ENCODE measurements at regions not wholly inside any gene's neighbourhood (a gene's known extent, or its start where the extent isn't known, plus 50 kb on each side); places are given as distances from the start of the nearest gene placed in this dataset.

GRCh38 chr17:77002103-77003045 is 134.2 kb downstream of the MGAT5B start:
- peaks cover 2 to 12% of the 10 kb centered on the region in 2 experiments; a peak in 2 of 4 replicates for H3K4me1 ChIP-seq (ENCODE audit: control insufficient read depth in 1 of 2, insufficient read depth in 2 of 2, low read depth in 1 of 2, low read length in 1 of 2)
- CTCF ChIA-PET, result interaction anchor here (0.6 to 3.6 kb wide), 6 partner anchors 19 to 134 kb away, joined by 3 to 15 read pairs (median 6); partner anchors contain the start of gene MGAT5B
- WGBS (ENCODE audit: low lambda C conversion rate), result 26% methylated on average over 23 of the region's 23 CpGs
- peak overlapping the region; percentile 44; the same call in 1 of the 2 replicates for H2AFZ ChIP-seq (ENCODE audit: low read depth)
- no peaks in the 10 kb centered on the region for H3K9me3 ChIP-seq
- POLR2A ChIA-PET, result no interaction called here
- DNase-seq, result peak; percentile 59
- H3K27ac ChIP-seq (ENCODE audit: low read depth in 2 of 2, low read length in 1 of 2), result peak overlapping the region in 1 of 2 experiments; percentile 64; a peak in 2 of 4 replicates
- no peaks in the 10 kb centered on the region for H3K79me2 ChIP-seq (ENCODE audit: insufficient read depth)
- TF ChIP-seq RFX5 (IDR thresholded peaks at IDR 0.05; ENCODE audit: low read length), result peak; percentile 89
- no peak; the same call in 1 of the 2 replicates for TF ChIP-seq FOXM1 (IDR thresholded peaks at IDR 0.05; ENCODE audit: low read depth)
- TF ChIP-seq CHD2 (IDR thresholded peaks at IDR 0.05; ENCODE audit: low read length, partially characterized antibody), result no peak
- TF ChIP-seq CTCF (IDR thresholded peaks at IDR 0.05), result no peak
- TF ChIP-seq ZBTB33 (IDR thresholded peaks at IDR 0.05; ENCODE audit: borderline replicate concordance, low read depth), result no peak
- peak; percentile 77 for TF ChIP-seq PBX3 (IDR thresholded peaks at IDR 0.05)
- TF ChIP-seq RAD21 (IDR thresholded peaks at IDR 0.05; ENCODE audit: low read length), result no peak
- no peak for TF ChIP-seq SMC3 (IDR thresholded peaks at IDR 0.05; ENCODE audit: low read depth, low read length)
- TF ChIP-seq MEF2A (IDR thresholded peaks at IDR 0.05; ENCODE audit: borderline replicate concordance, low read depth), result peak; percentile 60; the same call in 1 of the 2 replicates
- peak; percentile 96 for TF ChIP-seq FOSL2 (IDR thresholded peaks at IDR 0.05; ENCODE audit: borderline replicate concordance, low read depth)
- peak; percentile 36; the same call in 1 of the 2 replicates for TF ChIP-seq POLR2AphosphoS5 (IDR thresholded peaks at IDR 0.05; ENCODE audit: low read depth, low read length)
- peak; percentile 79 for TF ChIP-seq TCF12 (IDR thresholded peaks at IDR 0.05)
- TF ChIP-seq NFIC (IDR thresholded peaks at IDR 0.05; ENCODE audit: borderline replicate concordance), result peak; percentile 97
- peak; percentile 75; the same call in 1 of the 2 replicates for TF ChIP-seq RXRA (IDR thresholded peaks at IDR 0.05; ENCODE audit: borderline replicate concordance, low read depth)
- peak; percentile 88 for TF ChIP-seq JUND (IDR thresholded peaks at IDR 0.05)
- TF ChIP-seq EP300 (IDR thresholded peaks at IDR 0.05; ENCODE audit: borderline replicate concordance in 1 of 2, low read depth in 1 of 2, low read length in 1 of 2), result peak in 1 of 2 experiments; percentile 84; a peak in 2 of 4 replicates
- peak; percentile 38; the same call in 1 of the 2 replicates for TF ChIP-seq TEAD4 (IDR thresholded peaks at IDR 0.05; ENCODE audit: borderline replicate concordance, insufficient read depth)
- no peak for TF ChIP-seq TAF1 (IDR thresholded peaks at IDR 0.05; ENCODE audit: borderline replicate concordance, low read depth, low read length)
- peak; percentile 59; the same call in 1 of the 2 replicates for TF ChIP-seq MAX (IDR thresholded peaks at IDR 0.05; ENCODE audit: low read depth)
- H3K4me3 ChIP-seq (ENCODE audit: low read depth in 2 of 2, low read length in 1 of 2), result no peak overlapping the region
- H4K20me1 ChIP-seq (ENCODE audit: insufficient read depth), result no peaks in the 10 kb centered on the region
- H3K9ac ChIP-seq, result peak overlapping the region; percentile 21; the same call in 1 of the 2 replicates
- H3K27me3 ChIP-seq (ENCODE audit: insufficient read depth), result no peaks in the 10 kb centered on the region
- H3F3A ChIP-seq (replicated peaks; ENCODE audit: insufficient read depth), result peaks cover 17% of the 10 kb centered on the region
- no peaks in the 10 kb centered on the region for H3K36me3 ChIP-seq (replicated peaks in 1 of 2; ENCODE audit: control insufficient read depth in 1 of 2, insufficient read depth in 2 of 2, low read length in 1 of 2)
- no peaks in the 10 kb centered on the region for H3K9me2 ChIP-seq
- peak overlapping the region; percentile 53 for H3K4me2 ChIP-seq
